Large intestine (tissue), 3 donors: ENCODE measurements at regions not wholly inside any gene's neighbourhood (a gene's known extent, or its start where the extent isn't known, plus 50 kb on each side); places are given as distances from the start of the nearest gene placed in this dataset.

Source experiments
- DNase-seq, 2 donors: peaks; one replicate each; pipeline versions ENCODE4 v3.0.0 to v3.0.0-alpha.2; 2013
- H3K27ac ChIP-seq: one replicate; pipeline ENCODE4 v1.5.1; 2013; ENCODE audit warnings: low read length
- H3K27me3 ChIP-seq: 2 replicates; pipeline ENCODE4 v1.6.1; 2013; ENCODE audit warnings: low read length; ENCODE audit not compliant: control insufficient read depth, insufficient read depth
- H3K36me3 ChIP-seq: 2 replicates; pipeline ENCODE4 v1.6.1; 2013; ENCODE audit warnings: low read length; ENCODE audit not compliant: control insufficient read depth, insufficient read depth
- H3K4me1 ChIP-seq: one replicate; pipeline ENCODE4 v1.6.1; 2013; ENCODE audit warnings: low read length; ENCODE audit not compliant: control insufficient read depth, insufficient read depth
- H3K4me3 ChIP-seq: one replicate; pipeline ENCODE4 v1.5.1; 2013; ENCODE audit warnings: low read length
- H3K9me3 ChIP-seq: one replicate; pipeline ENCODE4 v1.6.1; 2013; ENCODE audit warnings: mild to moderate bottlenecking, low read depth, low read length, moderate library complexity; ENCODE audit not compliant: control insufficient read depth
- WGBS: methylation state at CpG from one replicate; pipeline ENCODE4 v1.1.5; 2013; ENCODE audit warnings: low lambda C conversion rate; ENCODE audit not compliant: insufficient coverage; 5-methylcytosine and 5-hydroxymethylcytosine counted together

DNA sequence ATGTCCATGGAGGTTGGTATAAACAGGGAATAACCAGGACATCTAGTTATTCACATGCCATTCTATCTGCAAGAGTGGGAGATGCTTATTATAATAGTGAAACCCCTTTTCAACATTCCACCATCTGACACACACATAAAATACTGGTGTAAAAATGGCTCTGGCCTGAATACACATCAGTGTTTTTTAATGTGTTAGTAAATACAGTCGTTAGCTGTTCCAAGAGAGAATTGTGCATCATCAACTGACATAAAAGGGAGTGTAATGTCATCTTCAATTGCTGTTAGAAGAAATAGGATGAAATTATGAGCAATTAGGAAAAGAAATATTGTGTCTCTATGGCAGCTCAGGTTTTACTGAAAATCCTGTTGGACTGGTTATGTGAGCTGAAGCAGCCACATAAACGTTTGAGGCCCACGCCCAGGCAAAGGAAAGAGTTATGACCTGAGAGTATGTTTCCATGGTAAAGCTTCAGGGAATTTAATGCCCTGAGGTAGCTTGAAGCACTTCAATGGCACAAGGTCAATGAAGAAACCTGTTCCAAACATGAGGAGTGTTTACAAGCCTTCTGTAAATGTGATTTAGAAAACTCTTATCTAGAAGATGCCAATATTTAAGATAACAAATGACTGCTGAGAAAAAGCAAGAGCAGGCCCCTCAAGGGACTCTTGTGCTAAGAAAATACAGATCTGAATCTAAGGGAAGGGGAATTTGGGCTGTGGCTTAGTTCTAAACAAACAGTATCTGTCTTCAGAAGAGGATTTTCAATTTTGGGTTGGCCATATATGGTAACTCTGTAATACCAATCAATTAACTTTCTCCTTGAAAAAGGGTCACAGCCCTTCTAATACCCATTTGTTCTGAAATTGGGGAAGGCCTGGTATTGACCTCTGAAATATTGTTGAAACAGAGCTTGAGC lies 384.3 kb downstream of the SEC16B start:
- Histone ChIP-seq H3K27ac (no peak overlapping the region), H3K9me3 (no peaks in the 10 kb centered on the region), H3K4me1 (peaks cover 4% of the 10 kb centered on the region), H3K36me3 (no peaks in the 10 kb centered on the region), H3K27me3 (no peaks in the 10 kb centered on the region), H3K4me3 (no peak overlapping the region)
- WGBS, result no CpG with 5 or more reads among the region's 3 CpGs
- DNase-seq, result peak; percentile 51 to 68

DNA sequence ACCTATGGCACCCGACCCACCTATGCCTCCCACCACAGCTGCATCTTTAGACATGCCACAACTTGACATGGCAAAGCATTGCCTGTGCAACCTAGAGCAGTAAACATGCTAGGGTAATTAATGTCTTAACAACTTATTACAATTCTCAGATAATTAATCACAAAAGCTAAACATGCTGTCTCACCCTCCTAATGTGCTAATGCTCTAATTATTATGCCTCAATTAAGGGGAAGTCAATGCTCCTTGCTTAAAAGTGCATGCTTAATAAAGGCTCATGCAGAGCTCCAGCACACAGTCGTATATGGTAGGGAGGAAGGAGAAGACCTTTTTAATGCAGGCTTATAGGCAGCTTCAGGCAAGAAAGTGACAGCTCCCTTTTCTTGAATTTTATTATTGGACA lies 396.0 kb downstream of the SEC16B start:
- H3K27me3 ChIP-seq, result no peaks in the 10 kb centered on the region
- WGBS, result no CpG with 5 or more reads among the region's 2 CpGs
- no peaks in the 10 kb centered on the region for H3K36me3 ChIP-seq
- no peaks in the 10 kb centered on the region for H3K9me3 ChIP-seq
- no peaks in the 10 kb centered on the region for H3K4me1 ChIP-seq
- no peak for DNase-seq
- H3K27ac ChIP-seq, result no peak overlapping the region
- no peak overlapping the region for H3K4me3 ChIP-seq

DNA sequence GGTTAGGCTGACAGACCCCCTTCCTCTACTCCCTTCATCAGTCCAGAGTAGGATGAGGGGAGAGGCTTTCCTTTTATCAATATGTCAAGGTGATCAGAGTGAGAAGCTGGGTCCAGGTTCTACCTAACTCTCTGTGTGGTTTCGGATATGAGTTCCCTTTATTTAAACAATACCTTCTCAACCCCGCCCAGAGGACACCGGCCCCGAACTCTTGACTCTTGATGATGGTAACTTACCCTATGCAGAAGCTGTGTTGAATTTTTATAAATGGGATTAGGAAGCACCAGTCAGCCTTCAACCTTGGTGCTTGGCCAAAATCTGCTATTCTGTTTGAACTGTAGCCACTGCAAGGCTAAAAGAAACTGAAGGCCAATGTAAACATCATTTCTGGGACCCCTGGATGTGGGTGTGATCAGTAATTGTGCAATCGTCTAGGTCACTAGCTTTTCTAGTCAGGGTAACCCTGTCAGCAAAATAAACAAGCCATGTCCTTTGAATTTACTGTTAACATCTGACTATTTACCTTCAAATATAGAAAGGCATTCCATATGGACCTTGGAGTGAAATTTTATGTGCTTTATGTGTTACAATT lies 398.3 kb downstream of the SEC16B start:
- no peak for DNase-seq
- WGBS, result no CpG with 5 or more reads among the region's 5 CpGs

DNA sequence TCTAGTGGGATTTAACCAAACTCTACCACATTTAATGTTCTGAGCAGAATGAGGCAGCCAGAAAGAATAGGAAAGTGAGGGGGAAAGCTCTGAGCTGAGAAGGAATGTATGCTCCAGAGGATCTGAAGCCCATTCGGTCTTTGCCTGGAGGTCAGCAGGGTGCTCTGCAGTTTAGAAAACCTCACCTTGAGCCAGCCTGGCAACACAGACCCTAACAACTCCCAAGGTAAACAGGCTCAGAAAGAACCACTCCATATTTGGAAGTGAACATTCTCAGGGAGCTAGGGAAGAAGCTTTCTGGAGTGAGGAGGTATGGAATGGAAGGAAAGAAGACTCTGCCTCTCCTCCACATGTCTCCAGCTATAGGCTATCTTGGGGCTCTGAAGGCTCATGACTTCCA lies 398.8 kb downstream of the SEC16B start:
- Histone ChIP-seq H3K4me3 (no peak overlapping the region), H3K27me3 (no peaks in the 10 kb centered on the region), H3K36me3 (no peaks in the 10 kb centered on the region), H3K9me3 (no peaks in the 10 kb centered on the region), H3K4me1 (no peaks in the 10 kb centered on the region), H3K27ac (no peak overlapping the region)
- no CpG with 5 or more reads among the region's 1 CpG for WGBS
- no peak for DNase-seq

More for the DNA sequence above, 398.3 kb downstream of the SEC16B start:
- Histone ChIP-seq H3K4me3 (no peak overlapping the region), H3K27me3 (no peaks in the 10 kb centered on the region), H3K36me3 (no peaks in the 10 kb centered on the region), H3K27ac (no peak overlapping the region), H3K4me1 (no peaks in the 10 kb centered on the region), H3K9me3 (no peaks in the 10 kb centered on the region)

DNA sequence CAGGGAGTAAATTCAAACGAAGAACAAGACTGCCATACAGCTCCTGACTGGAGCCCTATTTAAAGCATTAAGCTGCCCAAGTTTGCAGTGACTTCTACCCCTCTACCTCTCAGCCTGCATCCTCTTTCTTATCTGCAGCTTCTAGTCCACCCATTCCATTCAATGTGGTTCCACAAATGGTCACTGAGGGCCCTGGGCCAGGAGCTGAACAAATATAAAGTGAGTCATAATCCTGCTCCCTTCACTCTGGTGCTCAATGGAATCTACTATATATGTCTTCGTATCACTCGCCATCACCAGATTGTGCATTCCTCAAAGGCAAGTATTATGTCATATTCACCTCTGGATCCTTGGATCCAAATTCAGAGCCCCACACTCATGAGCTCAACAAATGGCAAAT lies 398.7 kb downstream of the BRINP2 start:
- 100% methylated on average over 1 of the region's 3 CpGs for WGBS
- no peaks in the 10 kb centered on the region for H3K27me3 ChIP-seq

DNA sequence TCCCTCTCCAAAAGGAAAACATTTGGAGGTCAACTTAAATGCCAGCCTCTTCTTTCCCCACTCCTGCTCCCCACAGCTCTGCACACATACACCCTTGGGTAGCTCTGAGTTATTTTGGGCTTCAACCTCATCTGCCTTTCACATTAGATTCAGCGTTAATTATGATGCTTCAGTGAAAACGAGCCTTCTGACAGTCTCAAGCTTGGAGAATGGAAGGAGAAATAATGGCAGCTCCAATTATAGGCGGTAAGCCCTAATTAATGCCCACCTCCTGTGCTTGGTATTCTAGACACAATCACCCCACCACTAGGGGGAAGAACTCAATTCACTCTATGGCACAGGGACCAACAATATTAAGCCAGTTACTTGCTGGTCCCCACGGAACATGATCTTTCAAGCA lies 397.9 kb downstream of the BRINP2 start:
- H3K4me1 ChIP-seq, result no peaks in the 10 kb centered on the region

More for the DNA sequence above, 398.7 kb downstream of the BRINP2 start:
- H3K4me1 ChIP-seq, result no peaks in the 10 kb centered on the region
- H3K4me3 ChIP-seq, result no peak overlapping the region
- H3K27ac ChIP-seq, result no peak overlapping the region
- H3K36me3 ChIP-seq, result no peaks in the 10 kb centered on the region
- H3K9me3 ChIP-seq, result no peaks in the 10 kb centered on the region
- no peak for DNase-seq

DNA sequence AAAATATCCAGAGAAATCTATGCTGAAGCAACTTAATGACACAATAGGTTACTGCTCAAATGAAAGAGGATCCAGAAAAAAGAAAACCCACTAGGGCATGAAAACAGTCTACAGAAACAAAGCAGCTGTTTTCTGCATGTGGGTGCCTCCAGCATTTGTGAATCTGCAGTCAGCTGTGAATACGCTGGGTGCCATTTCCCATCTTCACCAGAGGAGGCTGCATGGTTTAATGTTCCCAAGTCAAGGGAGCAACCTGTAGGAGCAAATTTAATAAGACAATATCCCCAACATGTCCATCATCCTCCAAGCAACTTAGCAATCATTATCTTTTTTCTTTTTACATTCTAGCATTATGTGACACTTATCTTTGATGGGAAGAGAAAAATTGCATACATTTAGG lies 396.6 kb downstream of the BRINP2 start:
- Histone ChIP-seq H3K9me3 (no peaks in the 10 kb centered on the region), H3K4me1 (no peaks in the 10 kb centered on the region), H3K27ac (no peak overlapping the region), H3K4me3 (no peak overlapping the region), H3K27me3 (no peaks in the 10 kb centered on the region), H3K36me3 (no peaks in the 10 kb centered on the region)
- no CpG with 5 or more reads among the region's 1 CpG for WGBS
- no peak for DNase-seq

More for the DNA sequence above, 397.9 kb downstream of the BRINP2 start:
- H3K27me3 ChIP-seq, result no peaks in the 10 kb centered on the region
- no peaks in the 10 kb centered on the region for H3K9me3 ChIP-seq
- no CpG with 5 or more reads among the region's 4 CpGs for WGBS
- H3K27ac ChIP-seq, result no peak overlapping the region
- no peak for DNase-seq
- H3K36me3 ChIP-seq, result no peaks in the 10 kb centered on the region
- H3K4me3 ChIP-seq, result no peak overlapping the region

DNA sequence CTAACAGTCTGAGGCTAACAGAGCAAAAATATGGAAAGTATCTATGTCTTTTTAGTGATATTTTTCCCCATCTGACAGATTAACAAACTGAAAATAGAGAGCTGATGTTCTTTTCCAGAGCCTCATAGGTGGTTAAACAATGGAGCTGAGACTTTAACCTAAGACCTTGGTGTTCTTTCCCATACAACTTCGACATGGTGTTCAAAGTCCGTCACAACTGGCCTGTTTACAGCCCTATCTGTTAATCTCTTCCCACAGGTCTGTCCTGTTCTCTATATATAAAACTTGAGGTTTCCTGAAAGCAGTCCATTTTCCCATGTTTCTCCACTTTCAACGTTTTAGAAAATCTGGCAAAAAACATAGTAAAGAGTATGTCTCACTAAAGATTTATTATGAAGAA lies 395.7 kb downstream of the BRINP2 start:
- peak in 1 of 2 donors; percentile 7 for DNase-seq
- Histone ChIP-seq H3K4me3 (no peak overlapping the region), H3K36me3 (no peaks in the 10 kb centered on the region), H3K9me3 (no peaks in the 10 kb centered on the region), H3K27me3 (no peaks in the 10 kb centered on the region), H3K4me1 (no peaks in the 10 kb centered on the region), H3K27ac (no peak overlapping the region)
- WGBS, result 50% methylated on average over 2 of the region's 3 CpGs

DNA sequence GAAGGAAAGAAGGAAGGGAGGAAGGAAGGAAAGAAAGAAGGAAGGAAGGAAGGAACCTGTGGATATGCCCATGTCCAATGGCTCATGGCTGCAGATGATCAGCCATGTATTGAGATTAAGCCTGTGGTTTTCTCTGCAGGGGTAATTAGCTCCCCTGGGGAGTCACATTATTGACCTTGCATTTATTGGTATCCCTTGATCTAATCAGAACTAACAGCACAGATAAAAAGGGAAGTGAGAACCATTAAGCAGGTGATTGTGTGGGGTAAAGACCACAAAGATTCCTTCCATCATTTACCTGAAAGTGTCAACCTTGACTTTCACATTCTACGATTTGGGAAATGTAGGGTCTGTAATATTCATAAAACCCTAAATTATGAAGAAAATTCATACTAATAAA lies 390.7 kb downstream of the BRINP2 start:
- no peaks in the 10 kb centered on the region for H3K4me1 ChIP-seq
- no peak overlapping the region for H3K27ac ChIP-seq
- H3K4me3 ChIP-seq, result no peak overlapping the region
- 83% methylated on average over 1 of the region's 1 CpG for WGBS
- H3K27me3 ChIP-seq, result no peaks in the 10 kb centered on the region
- no peaks in the 10 kb centered on the region for H3K9me3 ChIP-seq
- DNase-seq, result no peak
- H3K36me3 ChIP-seq, result no peaks in the 10 kb centered on the region

DNA sequence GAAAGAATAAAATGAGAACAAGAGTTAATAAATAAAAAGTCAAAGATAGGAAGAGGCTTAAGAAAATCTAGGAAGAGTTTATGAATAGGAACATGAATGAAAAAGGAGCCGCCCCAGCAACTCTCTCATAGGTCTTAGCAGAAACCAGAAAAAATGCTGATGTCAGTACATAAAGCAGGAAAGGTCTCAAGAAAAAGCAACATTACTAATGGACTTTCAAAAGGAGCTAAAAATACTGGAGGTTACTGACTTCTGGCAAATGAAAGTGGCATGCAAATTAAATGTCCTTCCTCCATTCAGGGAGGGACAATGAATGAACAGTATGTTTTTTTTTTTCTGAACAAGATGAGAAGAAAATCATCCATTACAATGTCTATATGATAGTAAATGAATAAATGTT lies 387.6 kb downstream of the BRINP2 start:
- no peaks in the 10 kb centered on the region for H3K36me3 ChIP-seq
- no peak overlapping the region for H3K4me3 ChIP-seq
- H3K9me3 ChIP-seq, result no peaks in the 10 kb centered on the region
- no peak for DNase-seq
- 100% methylated on average over 1 of the region's 1 CpG for WGBS
- H3K27me3 ChIP-seq, result no peaks in the 10 kb centered on the region
- H3K4me1 ChIP-seq, result no peaks in the 10 kb centered on the region
- no peak overlapping the region for H3K27ac ChIP-seq
